Head of caudate nucleus (tissue), 42 donors: ENCODE measurements at regions not wholly inside any gene's neighbourhood (a gene's known extent, or its start where the extent isn't known, plus 50 kb on each side); places are given as distances from the start of the nearest gene placed in this dataset.
"Not testable (repeated sequence)": the region's sequence is repeated elsewhere in the genome, so short reads cannot be mapped to it uniquely, and the experiment has no call there.

Experiments used
- DNase-seq, 42 donors: peaks; one replicate each; pipeline versions ENCODE4 v3.0.0 to v3.0.0-alpha.2; 2020 to 2021; ENCODE audit warnings: mixed read lengths in 7 of 42
- intact Hi-C: fragments of 100-400 bp; cut with DNase I; formaldehyde crosslinking; loops from one replicate; pipeline ENCODE4 v1.15.0; 2022

- intact Hi-C loops = loop anchor here (10.0 kb wide), 1 partner anchor 72 kb away; the partner anchor contains the start of gene SESTD1
- peak in 11 of 42 donors; percentile 9 to 47 (median 26) for DNase-seq
Observed at GRCh38 chr2:179336782-179337534, 72.3 kb upstream of the SESTD1 start.

DNA sequence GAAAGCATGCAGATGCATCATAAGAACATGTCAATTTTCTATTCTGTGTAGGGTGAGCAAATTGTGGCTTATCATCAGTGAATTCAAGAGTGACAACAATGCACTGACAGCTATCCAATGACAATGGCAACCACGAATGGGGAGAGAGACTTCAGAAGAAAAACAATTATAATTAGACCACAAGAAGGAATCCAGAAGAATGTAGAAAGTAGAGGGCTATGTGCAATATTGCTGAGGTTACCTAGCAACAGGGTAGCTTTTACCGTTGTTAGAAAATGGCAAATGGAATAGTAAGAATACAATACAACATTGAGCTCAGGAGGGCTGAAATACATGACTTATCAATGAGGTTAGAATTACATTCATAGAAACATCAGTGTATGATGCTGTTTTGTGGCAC lies 71.1 kb upstream of the SESTD1 start:
- intact Hi-C loops = loop anchor here (10.0 kb wide), 1 partner anchor 71 kb away; the partner anchor contains the start of gene SESTD1

GRCh38 chr2:179332903-179333302 lies 68.3 kb upstream of the SESTD1 start:
- no peak for DNase-seq
- intact Hi-C loops = loop anchor here (10.0 kb wide), 1 partner anchor 68 kb away; the partner anchor contains the start of gene SESTD1

More for the DNA sequence above, 71.1 kb upstream of the SESTD1 start:
- no peak for DNase-seq

- intact Hi-C loops = loop anchor here (10.0 kb wide), 1 partner anchor 66 kb away; the partner anchor contains the start of gene SESTD1
- no peak for DNase-seq
Observed at GRCh38 chr2:179331061-179331460, 66.4 kb upstream of the SESTD1 start.

DNA sequence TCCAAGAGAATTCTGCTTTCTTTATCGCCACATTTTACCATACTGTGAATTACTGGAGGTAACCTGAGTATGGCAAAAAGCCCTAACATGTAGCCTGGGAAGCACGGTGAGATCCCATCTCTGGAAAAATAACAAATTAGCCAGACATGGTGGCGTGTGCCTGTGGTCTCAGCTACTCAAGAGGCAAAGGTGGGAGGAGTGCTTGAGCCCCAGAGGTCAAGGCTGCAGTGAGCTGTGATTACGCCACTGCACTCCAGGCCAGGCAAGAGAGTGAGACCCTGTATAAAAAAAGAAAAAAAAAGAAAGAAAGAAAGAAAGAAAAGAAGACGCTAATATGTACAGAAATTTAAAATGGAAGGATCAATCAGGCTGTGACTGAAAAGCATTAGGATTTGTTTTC lies 57.7 kb upstream of the SESTD1 start:
- no peak for DNase-seq
- intact Hi-C loops = no loop called here

- intact Hi-C loops, DNase-seq: not testable (repeated sequence)
Observed at GRCh38 chr2:179321034-179321433, 56.4 kb upstream of the SESTD1 start.

DNA sequence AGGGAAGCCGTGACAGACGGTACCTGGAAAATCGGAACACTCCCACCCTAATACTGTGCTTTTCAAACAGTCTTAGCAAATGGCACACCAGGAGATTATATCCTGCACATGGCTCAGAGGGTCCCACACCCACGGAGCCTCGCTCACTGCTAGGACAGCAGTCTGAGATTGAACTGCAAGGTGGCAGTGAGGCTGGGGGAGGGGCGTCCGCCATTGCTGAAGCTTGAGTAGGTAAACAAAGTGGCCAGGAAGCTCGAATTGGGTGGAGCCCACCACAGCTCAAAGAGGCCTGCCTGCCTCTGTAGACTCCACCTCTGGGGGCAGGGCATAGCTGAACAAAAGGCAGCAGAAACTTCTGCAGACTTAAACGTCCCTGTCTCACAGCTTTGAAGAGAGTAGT lies 50.1 kb upstream of the SESTD1 start:
- DNase-seq = not testable (repeated sequence)

More for the DNA sequence above, 50.1 kb upstream of the SESTD1 start:
- intact Hi-C loops = not testable (repeated sequence)
